Tibial nerve (tissue), 4 donors: ENCODE measurements at regions not wholly inside any gene's neighbourhood (a gene's known extent, or its start where the extent isn't known, plus 50 kb on each side); places are given as distances from the start of the nearest gene placed in this dataset.
A peak's percentile ranks its signal among the peaks of the same experiment; 100 is the strongest.
"Not testable (repeated sequence)": the region's sequence is repeated elsewhere in the genome, so short reads cannot be mapped to it uniquely, and the experiment has no call there.

Source experiments
- DNase-seq, 2 donors: peaks; one replicate each; pipeline ENCODE4 v3.0.0-alpha.2; 2019; ENCODE audit warnings: low spot score in 2 of 2
- H3K27ac ChIP-seq, 4 donors: fragments of 200-600 bp; sonication (generic) in 3 of 4; one replicate each; pipeline ENCODE4 v1.5.1; 2017 to 2019; ENCODE audit warnings: mild to moderate bottlenecking in 1 of 4
- H3K27me3 ChIP-seq, 2 donors: fragments of 200-600 bp; sonication (generic) in 1 of 2; one replicate each; pipeline versions ENCODE4 v1.5.1 to v1.6.0; 2017 to 2019
- H3K36me3 ChIP-seq, 3 donors: fragments of 200-600 bp; sonication (generic); one replicate each; pipeline ENCODE4 v1.5.1; 2018 to 2019
- H3K4me1 ChIP-seq, 4 donors: fragments of 200-600 bp; sonication (generic) in 3 of 4; one replicate each; pipeline ENCODE4 v1.5.1; 2017 to 2019
- H3K4me3 ChIP-seq, 4 donors: fragments of 200-600 bp; sonication (generic) in 3 of 4; one replicate each; pipeline ENCODE4 v1.5.1; 2017 to 2019; ENCODE audit warnings: mild to moderate bottlenecking in 1 of 4, moderate library complexity in 1 of 4
- H3K9me3 ChIP-seq, 4 donors: fragments of 200-600 bp; sonication (generic) in 3 of 4; one replicate each; pipeline ENCODE4 v1.5.1; 2017 to 2019
- EP300 ChIP-seq, 2 donors: sonication (generic); formaldehyde crosslinking; IDR thresholded peaks; one replicate each; pipeline ENCODE4 v1.6.1; 2017; ENCODE audit warnings: antibody characterized with exemption in 2 of 2, mild to moderate bottlenecking in 1 of 2
- POLR2A ChIP-seq, 2 donors: fragments of 450-650 bp; IDR thresholded peaks; one replicate each; pipeline ENCODE4 v1.6.1; 2017; ENCODE audit warnings: antibody characterized with exemption in 2 of 2, mild to moderate bottlenecking in 2 of 2, moderate library complexity in 2 of 2
- WGBS, 2 donors: methylation state at CpG; one replicate each; pipeline ENCODE4 v1.1.5; 2018; 5-methylcytosine and 5-hydroxymethylcytosine counted together
- TF ChIP-seq, protein P1 (sequence below), 5 experiments: fragments of 200-600 bp in 3 of 5; fragments of 450-650 bp in 2 of 5; sonication (generic) in 3 of 5; IDR thresholded peaks; one replicate each; pipeline ENCODE4 v1.5.1; 2016 to 2019; ENCODE audit warnings: antibody characterized with exemption in 5 of 5, mild to moderate bottlenecking in 3 of 5, moderate library complexity in 2 of 5

DNA sequence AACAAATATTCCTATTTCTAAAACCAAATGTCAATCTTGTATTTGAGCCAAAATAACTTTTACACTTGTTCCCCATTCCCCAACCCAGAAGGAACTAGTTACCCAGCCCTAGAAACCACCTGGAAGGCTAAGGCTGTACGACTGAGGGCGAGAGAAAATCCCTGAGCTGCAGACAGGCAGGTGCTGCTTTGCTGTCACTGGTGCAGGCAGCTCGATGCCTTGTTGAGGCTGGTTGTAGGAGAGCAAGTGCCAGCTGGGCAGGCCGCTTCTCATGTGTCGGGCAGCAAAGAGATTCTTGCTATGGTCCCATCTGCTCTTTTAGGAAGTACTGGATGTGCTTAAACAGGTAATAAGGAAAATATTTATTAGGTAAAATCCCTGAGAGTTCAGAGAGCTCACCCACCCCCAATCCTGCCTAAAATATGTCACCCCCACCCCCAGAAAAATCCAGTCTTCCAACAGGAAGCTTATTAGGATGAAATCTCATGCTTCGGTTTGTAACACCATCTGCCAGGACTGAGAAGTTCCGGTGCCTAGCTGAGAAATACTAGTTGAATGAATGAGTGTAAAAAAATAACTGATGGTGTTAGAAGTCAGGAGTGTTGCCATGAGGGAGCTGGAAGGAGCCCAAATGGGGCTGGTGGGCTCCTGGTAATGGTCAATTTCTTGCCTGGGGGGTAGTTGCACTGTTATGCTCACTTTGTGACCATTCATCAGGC lies 91.1 kb upstream of the DMRT1 start:
- TF ChIP-seq POLR2A (IDR thresholded peaks at IDR 0.05) = no peak
- no peak for TF ChIP-seq EP300 (IDR thresholded peaks at IDR 0.05)
- TF ChIP-seq, protein P1, sequence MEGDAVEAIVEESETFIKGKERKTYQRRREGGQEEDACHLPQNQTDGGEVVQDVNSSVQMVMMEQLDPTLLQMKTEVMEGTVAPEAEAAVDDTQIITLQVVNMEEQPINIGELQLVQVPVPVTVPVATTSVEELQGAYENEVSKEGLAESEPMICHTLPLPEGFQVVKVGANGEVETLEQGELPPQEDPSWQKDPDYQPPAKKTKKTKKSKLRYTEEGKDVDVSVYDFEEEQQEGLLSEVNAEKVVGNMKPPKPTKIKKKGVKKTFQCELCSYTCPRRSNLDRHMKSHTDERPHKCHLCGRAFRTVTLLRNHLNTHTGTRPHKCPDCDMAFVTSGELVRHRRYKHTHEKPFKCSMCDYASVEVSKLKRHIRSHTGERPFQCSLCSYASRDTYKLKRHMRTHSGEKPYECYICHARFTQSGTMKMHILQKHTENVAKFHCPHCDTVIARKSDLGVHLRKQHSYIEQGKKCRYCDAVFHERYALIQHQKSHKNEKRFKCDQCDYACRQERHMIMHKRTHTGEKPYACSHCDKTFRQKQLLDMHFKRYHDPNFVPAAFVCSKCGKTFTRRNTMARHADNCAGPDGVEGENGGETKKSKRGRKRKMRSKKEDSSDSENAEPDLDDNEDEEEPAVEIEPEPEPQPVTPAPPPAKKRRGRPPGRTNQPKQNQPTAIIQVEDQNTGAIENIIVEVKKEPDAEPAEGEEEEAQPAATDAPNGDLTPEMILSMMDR (IDR thresholded peaks at IDR 0.05) = no peak
- Histone ChIP-seq H3K4me1 (peaks cover 0 to 28% (median 13%) of the 10 kb centered on the region in 4 donors), H3K27ac (no peak overlapping the region), H3K36me3 (peaks cover 0 to 34% (median 0%) of the 10 kb centered on the region in 3 donors), H3K4me3 (no peak overlapping the region), H3K9me3 (no peaks in the 10 kb centered on the region), H3K27me3 (no peaks in the 10 kb centered on the region)
- no peak for DNase-seq
- 76 to 86% methylated on average over 7 of the region's 7 CpGs for WGBS, 2 donors

DNA sequence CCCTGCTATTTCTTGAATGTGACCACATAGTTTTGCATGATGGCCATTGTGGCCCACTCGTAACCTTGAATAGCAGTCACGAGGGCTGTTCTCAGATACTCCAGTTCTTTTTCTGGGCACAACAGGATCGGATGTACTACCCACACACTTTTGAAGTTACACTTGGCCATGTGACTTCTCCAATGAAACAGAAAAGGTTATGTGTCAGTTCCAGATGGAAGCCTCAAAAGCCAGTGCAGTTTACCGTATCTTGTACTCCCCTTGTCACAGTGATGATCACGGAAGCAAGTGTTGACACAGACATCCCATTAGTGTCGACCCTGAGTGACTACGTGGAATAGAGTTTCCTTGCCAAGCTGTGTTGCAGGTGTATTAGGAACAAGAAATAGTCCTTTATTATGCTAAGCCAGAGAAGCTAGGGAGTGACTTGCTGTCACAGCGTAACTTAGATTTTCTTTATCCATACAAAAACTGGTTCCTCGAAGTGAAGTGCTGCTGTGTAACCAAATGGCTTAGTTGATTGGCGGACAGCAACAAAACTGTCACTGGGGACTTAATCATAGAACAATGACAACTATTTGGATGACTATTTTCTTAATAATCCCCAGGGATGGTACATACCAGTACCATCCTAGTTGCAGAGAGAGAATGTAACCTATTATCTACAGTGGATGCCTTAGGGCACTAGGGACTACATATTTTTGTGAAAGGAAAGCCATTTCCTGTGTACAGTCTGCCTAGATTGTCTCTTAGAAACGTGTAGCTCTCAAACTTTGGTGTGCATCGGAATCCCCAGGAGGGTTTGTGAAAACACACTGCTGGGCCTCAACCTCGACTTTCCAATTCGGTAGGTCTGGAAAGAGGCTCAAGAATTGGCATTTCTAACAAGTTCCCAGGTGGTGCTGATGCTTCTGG lies 90.1 kb upstream of the DMRT1 start:
- H3K27ac ChIP-seq = peak overlapping the region in 2 of 4 donors; percentile 50 to 61
- TF ChIP-seq, protein P1 (IDR thresholded peaks at IDR 0.05) = no peak
- TF ChIP-seq EP300 (IDR thresholded peaks at IDR 0.05) = no peak
- no peak for TF ChIP-seq POLR2A (IDR thresholded peaks at IDR 0.05)
- H3K9me3 ChIP-seq = no peaks in the 10 kb centered on the region
- peaks cover 0 to 27% (median 0%) of the 10 kb centered on the region in 3 donors for H3K36me3 ChIP-seq
- no peaks in the 10 kb centered on the region for H3K27me3 ChIP-seq
- peaks cover 0 to 28% (median 13%) of the 10 kb centered on the region in 4 donors for H3K4me1 ChIP-seq
- 58 to 59% methylated on average over 14 of the region's 14 CpGs for WGBS, 2 donors
- no peak overlapping the region for H3K4me3 ChIP-seq
- no peak for DNase-seq

DNA sequence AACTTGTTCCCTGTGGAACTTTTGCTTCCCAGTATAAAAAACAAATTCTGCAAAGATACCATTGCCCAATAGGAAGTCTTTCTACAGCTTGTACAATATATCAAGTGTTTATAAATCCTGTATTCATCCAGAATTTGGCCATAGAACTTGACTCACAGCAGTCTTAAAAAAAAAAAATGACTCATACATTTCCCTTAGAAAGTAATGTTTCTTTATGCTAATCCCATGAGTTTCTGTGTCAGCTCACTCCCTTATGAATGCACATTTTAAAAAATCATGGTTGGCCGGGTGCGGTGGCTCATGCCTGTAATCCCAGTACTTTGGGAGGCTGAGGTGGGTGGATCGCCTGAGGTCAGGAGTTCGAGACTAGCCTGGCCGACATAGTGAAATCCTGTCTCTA lies 89.3 kb upstream of the DMRT1 start:
- peak overlapping the region in 1 of 4 donors; percentile 61 for H3K27ac ChIP-seq
- DNase-seq = no peak
- no peak overlapping the region for H3K4me3 ChIP-seq
- peaks cover 0 to 28% (median 13%) of the 10 kb centered on the region in 4 donors for H3K4me1 ChIP-seq
- H3K36me3 ChIP-seq = peaks cover 0 to 20% (median 0%) of the 10 kb centered on the region in 3 donors
- no peaks in the 10 kb centered on the region for H3K9me3 ChIP-seq
- WGBS, 2 donors = 49 to 52% methylated on average over 5 of the region's 5 CpGs
- no peak for TF ChIP-seq EP300 (IDR thresholded peaks at IDR 0.05)
- TF ChIP-seq, protein P1 (IDR thresholded peaks at IDR 0.05) = no peak
- no peak for TF ChIP-seq POLR2A (IDR thresholded peaks at IDR 0.05)
- no peaks in the 10 kb centered on the region for H3K27me3 ChIP-seq

DNA sequence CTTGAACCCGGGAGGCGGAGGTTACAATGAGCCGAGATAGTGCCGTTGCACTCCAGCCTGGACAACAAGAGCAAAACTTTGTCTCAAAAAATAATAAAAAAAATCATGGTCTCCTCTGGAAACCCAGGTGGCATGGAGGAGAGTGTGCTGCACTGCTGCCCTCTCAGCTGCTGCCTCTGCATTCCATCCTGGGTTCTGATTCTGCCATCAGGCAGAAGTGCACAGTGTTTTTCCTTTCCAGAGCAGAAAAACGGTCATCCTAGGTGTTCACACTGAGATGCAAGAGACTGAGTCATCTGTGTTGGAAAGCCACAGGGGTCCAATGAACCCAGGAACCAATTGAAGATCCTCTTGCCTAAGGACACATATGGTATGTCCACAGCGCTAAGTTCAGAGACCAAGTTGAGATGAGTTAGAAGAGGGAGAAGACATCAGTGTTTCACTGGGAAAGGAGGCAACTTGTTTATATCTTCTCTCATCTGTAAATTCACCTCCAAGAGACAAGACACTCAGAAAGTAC lies 88.8 kb upstream of the DMRT1 start:
- Histone ChIP-seq H3K4me1 (peaks cover 0 to 28% (median 13%) of the 10 kb centered on the region in 4 donors), H3K27ac (peak overlapping the region in 1 of 4 donors; percentile 45), H3K4me3 (no peak overlapping the region), H3K27me3 (no peaks in the 10 kb centered on the region), H3K9me3 (no peaks in the 10 kb centered on the region), H3K36me3 (peaks cover 0 to 14% (median 0%) of the 10 kb centered on the region in 3 donors)
- WGBS, 2 donors = 95 to 97% methylated on average over 6 of the region's 6 CpGs
- TF ChIP-seq, protein P1 (IDR thresholded peaks at IDR 0.05) = no peak
- no peak for TF ChIP-seq POLR2A (IDR thresholded peaks at IDR 0.05)
- TF ChIP-seq EP300 (IDR thresholded peaks at IDR 0.05) = no peak
- no peak for DNase-seq

DNA sequence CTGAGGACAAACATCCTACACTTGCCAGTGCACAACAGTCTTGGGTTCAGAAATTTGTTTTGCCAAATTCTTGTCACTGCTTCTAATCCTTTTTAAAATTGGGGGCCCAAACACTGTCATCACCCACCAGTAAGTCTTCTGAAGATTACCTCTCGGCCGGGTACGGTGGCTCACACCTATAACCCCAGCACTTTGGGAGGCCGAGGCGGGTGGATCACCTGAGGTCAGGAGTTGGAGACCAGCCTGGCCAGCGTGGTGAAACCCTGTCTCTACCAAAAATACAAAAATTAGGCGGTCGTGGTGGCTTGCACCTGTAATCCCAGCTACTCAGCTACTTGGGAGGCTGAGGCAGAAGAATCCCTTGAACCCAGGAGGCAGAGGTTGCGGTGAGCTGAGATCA lies 87.8 kb upstream of the DMRT1 start:
- whole genome bisulfite sequencing, 2 donors = 97 to 98% methylated on average over 9 of the region's 9 CpGs
- not testable (repeated sequence) for H3K9me3 ChIP-seq, H3K27me3 ChIP-seq, DNase-seq, H3K27ac ChIP-seq, H3K4me3 ChIP-seq
- Histone ChIP-seq H3K4me1 (peaks cover 0 to 28% (median 13%) of the 10 kb centered on the region in 4 donors), H3K36me3 (peaks cover 0 to 11% (median 0%) of the 10 kb centered on the region in 3 donors)
